H1 (cell line): ENCODE measurements at regions not wholly inside any gene's neighbourhood (a gene's known extent, or its start where the extent isn't known, plus 50 kb on each side); places are given as distances from the start of the nearest gene placed in this dataset.

Experiments
- EZH2 ChIP-seq: fragments of 200-600 bp; sonication (generic); IDR thresholded peaks from 2 replicates; pipeline ENCODE4 v1.7.1; 2012; ENCODE audit warnings: low read depth, mild to moderate bottlenecking, moderate library complexity, low read length, inconsistent platforms; ENCODE audit not compliant: severe bottlenecking
- JUN ChIP-seq: IDR thresholded peaks from 2 replicates; pipeline ENCODE4 v1.6.1; 2011; ENCODE audit warnings: low read depth, mild to moderate bottlenecking, improper control_type of control experiment, low read length
- KDM5A ChIP-seq: fragments of 200-600 bp; IDR thresholded peaks from 2 replicates; pipeline ENCODE4 v1.7.1; 2012; ENCODE audit warnings: mild to moderate bottlenecking, low read length, inconsistent platforms, mixed read lengths
- SIX5 ChIP-seq: IDR thresholded peaks from 2 replicates; pipeline ENCODE4 v1.6.1; 2011; ENCODE audit warnings: mild to moderate bottlenecking, low read depth, low read length
- TBP ChIP-seq: IDR thresholded peaks from 2 replicates; pipeline ENCODE4 v1.6.1; 2011; ENCODE audit warnings: low read depth, low read length, improper control_type of control experiment
- TEAD4 ChIP-seq: IDR thresholded peaks from 2 replicates; pipeline ENCODE4 v1.6.1; 2012; ENCODE audit warnings: low read depth, low read length, inconsistent platforms, mixed read lengths
- TF ChIP-seq, protein P1 (sequence below): IDR thresholded peaks from 2 replicates; pipeline ENCODE4 v1.6.1; 2012; ENCODE audit warnings: low read length, inconsistent platforms

DNA sequence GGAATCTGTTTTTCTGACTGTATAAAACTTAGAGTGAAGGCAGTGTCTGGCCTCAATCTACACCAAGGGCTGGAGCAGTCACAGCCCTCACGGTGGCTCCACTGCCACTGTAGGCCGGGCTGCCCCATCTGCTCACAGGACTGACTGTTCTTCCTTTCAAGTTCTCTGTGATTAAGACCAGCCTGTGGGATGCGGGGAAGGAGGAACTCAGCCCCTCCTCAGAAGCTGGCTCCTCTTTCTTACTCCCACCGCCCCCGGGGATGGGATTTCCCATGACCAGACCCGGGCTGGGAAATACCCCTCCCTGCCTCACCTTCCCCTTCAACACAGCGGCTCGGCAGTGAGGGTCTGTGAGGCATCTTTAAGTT is 106.0 kb downstream of the COPS8 start (continued):
- TF ChIP-seq EZH2: no peak
- no peak for TF ChIP-seq TBP
- TF ChIP-seq KDM5A: no peak
- no peak for TF ChIP-seq TEAD4
- TF ChIP-seq, protein P1, sequence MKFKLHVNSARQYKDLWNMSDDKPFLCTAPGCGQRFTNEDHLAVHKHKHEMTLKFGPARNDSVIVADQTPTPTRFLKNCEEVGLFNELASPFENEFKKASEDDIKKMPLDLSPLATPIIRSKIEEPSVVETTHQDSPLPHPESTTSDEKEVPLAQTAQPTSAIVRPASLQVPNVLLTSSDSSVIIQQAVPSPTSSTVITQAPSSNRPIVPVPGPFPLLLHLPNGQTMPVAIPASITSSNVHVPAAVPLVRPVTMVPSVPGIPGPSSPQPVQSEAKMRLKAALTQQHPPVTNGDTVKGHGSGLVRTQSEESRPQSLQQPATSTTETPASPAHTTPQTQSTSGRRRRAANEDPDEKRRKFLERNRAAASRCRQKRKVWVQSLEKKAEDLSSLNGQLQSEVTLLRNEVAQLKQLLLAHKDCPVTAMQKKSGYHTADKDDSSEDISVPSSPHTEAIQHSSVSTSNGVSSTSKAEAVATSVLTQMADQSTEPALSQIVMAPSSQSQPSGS: no peak
- TF ChIP-seq SIX5: no peak
- TF ChIP-seq JUN: no peak
